Thyroid gland (tissue), 4 donors: ENCODE measurements at regions not wholly inside any gene's neighbourhood (a gene's known extent, or its start where the extent isn't known, plus 50 kb on each side); places are given as distances from the start of the nearest gene placed in this dataset.

Experiments used
- POLR2A ChIP-seq, 2 donors: fragments of 450-650 bp; IDR thresholded peaks; one replicate each; pipeline ENCODE4 v1.6.1; 2017; ENCODE audit warnings: antibody characterized with exemption in 2 of 2, mild to moderate bottlenecking in 2 of 2, moderate library complexity in 1 of 2
- TF ChIP-seq, protein P1 (sequence below), 6 experiments: fragments of 200-600 bp in 3 of 6; fragments of 450-650 bp in 3 of 6; sonication (generic) in 3 of 6; IDR thresholded peaks; one replicate each; pipeline ENCODE4 v1.5.1; 2016 to 2019; ENCODE audit warnings: antibody characterized with exemption in 6 of 6, mild to moderate bottlenecking in 2 of 6, inconsistent platforms in 1 of 6, moderate library complexity in 1 of 6

DNA sequence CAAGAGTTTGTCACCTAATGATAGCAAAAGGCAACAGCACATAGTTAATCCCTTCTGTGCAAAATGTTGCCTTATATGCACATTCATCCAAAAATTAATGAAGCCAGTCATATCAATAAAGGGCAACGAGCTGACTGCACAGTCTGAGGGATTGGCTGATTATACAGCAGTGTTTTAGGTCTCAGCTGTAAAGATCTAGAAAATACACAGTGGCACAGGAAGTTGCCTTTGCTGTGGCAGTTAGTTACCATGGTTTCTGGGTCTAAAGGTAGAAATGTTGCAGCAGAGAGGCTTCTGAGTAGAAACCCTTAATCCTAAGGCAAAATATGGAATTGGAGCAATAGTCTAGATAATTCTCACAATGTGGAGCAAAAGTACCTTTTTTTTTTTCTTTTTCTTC, 89.7 kb downstream of the SMPDL3A start:
- no peak for TF ChIP-seq POLR2A (IDR thresholded peaks at IDR 0.05)
- TF ChIP-seq, protein P1, sequence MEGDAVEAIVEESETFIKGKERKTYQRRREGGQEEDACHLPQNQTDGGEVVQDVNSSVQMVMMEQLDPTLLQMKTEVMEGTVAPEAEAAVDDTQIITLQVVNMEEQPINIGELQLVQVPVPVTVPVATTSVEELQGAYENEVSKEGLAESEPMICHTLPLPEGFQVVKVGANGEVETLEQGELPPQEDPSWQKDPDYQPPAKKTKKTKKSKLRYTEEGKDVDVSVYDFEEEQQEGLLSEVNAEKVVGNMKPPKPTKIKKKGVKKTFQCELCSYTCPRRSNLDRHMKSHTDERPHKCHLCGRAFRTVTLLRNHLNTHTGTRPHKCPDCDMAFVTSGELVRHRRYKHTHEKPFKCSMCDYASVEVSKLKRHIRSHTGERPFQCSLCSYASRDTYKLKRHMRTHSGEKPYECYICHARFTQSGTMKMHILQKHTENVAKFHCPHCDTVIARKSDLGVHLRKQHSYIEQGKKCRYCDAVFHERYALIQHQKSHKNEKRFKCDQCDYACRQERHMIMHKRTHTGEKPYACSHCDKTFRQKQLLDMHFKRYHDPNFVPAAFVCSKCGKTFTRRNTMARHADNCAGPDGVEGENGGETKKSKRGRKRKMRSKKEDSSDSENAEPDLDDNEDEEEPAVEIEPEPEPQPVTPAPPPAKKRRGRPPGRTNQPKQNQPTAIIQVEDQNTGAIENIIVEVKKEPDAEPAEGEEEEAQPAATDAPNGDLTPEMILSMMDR (IDR thresholded peaks at IDR 0.05) = no peak
